Thymus (tissue), 11 donors: ENCODE measurements at regions not wholly inside any gene's neighbourhood (a gene's known extent, or its start where the extent isn't known, plus 50 kb on each side); places are given as distances from the start of the nearest gene placed in this dataset.

Experiments
- DNase-seq, 9 donors: peaks; one replicate each; pipeline ENCODE4 v3.0.0-alpha.2; 2013; ENCODE audit warnings: low spot score in 9 of 9, low read depth in 6 of 9, missing footprints in 1 of 9
- H3K27ac ChIP-seq, 2 donors: one replicate each; pipeline ENCODE4 v1.5.1; 2013; ENCODE audit warnings: control low read depth in 1 of 2, low read depth in 1 of 2, low read length in 1 of 2, mild to moderate bottlenecking in 1 of 2, moderate library complexity in 1 of 2
- H3K27me3 ChIP-seq, 2 donors: one replicate each; pipeline ENCODE4 v1.5.1; 2013; ENCODE audit warnings: low read length in 1 of 2; ENCODE audit not compliant: control insufficient read depth in 2 of 2, insufficient read depth in 1 of 2
- H3K36me3 ChIP-seq, 2 donors: one replicate each; pipeline ENCODE4 v1.5.1; 2013; ENCODE audit warnings: low read length in 1 of 2, mild to moderate bottlenecking in 1 of 2, moderate library complexity in 1 of 2; ENCODE audit not compliant: control insufficient read depth in 2 of 2, insufficient read depth in 2 of 2
- H3K4me1 ChIP-seq, 2 donors: one replicate each; pipeline ENCODE4 v1.5.1; 2013; ENCODE audit warnings: low read length in 2 of 2; ENCODE audit not compliant: control insufficient read depth in 2 of 2, insufficient read depth in 2 of 2
- H3K4me3 ChIP-seq, 2 donors: one replicate each; pipeline ENCODE4 v1.5.1; 2013; ENCODE audit warnings: low read length in 2 of 2, control low read depth in 1 of 2, mild to moderate bottlenecking in 1 of 2
- H3K9me3 ChIP-seq, 2 donors: one replicate each; pipeline ENCODE4 v1.5.1; 2013; ENCODE audit warnings: low read length in 1 of 2, mild to moderate bottlenecking in 1 of 2; ENCODE audit not compliant: control insufficient read depth in 2 of 2, insufficient read depth in 1 of 2
- WGBS: extraction: QIAGEN DNeasy Blood & Tissue Kit; methylation state at CpG from one replicate; pipeline ENCODE4 v1.1.7; 2013; 5-methylcytosine and 5-hydroxymethylcytosine counted together
- donor health status: healthy.

GRCh38 chr16:50457979-50458491, 89.2 kb upstream of the BRD7 start:
- WGBS = 91% methylated on average over 5 of the region's 5 CpGs
- no peaks in the 10 kb centered on the region for H3K4me1 ChIP-seq
- no peaks in the 10 kb centered on the region for H3K36me3 ChIP-seq
- no peaks in the 10 kb centered on the region for H3K9me3 ChIP-seq
- no peak for DNase-seq
- H3K27ac ChIP-seq = no peak overlapping the region
- peaks cover 0 to 26% of the 10 kb centered on the region in 2 donors for H3K27me3 ChIP-seq
- no peak overlapping the region for H3K4me3 ChIP-seq

GRCh38 chr16:50457423-50457822, 88.6 kb upstream of the BRD7 start:
- no peak overlapping the region for H3K27ac ChIP-seq
- H3K27me3 ChIP-seq = peaks cover 0 to 26% of the 10 kb centered on the region in 2 donors
- H3K4me1 ChIP-seq = no peaks in the 10 kb centered on the region
- H3K9me3 ChIP-seq = no peaks in the 10 kb centered on the region
- no peaks in the 10 kb centered on the region for H3K36me3 ChIP-seq
- DNase-seq = no peak
- 33% methylated on average over 4 of the region's 4 CpGs for WGBS
- H3K4me3 ChIP-seq = no peak overlapping the region

DNA sequence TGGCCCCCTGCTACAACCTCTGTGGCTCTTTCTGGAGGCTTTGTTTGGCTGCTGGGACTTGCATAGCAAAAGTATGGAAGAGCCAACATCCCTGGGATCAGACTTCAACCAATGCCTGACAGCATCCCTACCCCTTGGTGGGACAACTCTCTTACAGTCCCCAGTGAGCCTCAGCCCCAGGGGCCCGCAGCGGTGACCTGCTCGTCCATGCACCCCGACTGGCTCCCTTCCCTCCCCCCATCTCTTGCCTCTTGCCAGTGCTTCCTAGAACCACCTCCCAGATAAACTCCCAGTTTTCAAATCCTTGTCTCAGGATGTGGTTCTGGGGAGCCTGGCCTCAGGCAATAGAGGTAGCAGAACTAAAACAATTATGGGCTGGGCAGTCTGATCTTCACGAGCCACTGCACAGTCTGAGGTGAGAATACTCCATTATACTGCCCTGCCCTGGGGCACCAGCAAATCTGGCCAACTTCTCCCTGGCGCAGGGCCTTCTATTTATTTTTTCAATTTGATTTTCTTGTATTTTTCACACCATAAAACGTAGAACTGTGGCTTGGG, 86.6 kb upstream of the BRD7 start:
- Histone ChIP-seq H3K4me1 (no peaks in the 10 kb centered on the region), H3K9me3 (no peaks in the 10 kb centered on the region), H3K27me3 (peaks cover 2 to 23% of the 10 kb centered on the region in 2 donors), H3K27ac (no peak overlapping the region), H3K36me3 (no peaks in the 10 kb centered on the region), H3K4me3 (no peak overlapping the region)
- WGBS = 93% methylated on average over 7 of the region's 7 CpGs
- no peak for DNase-seq

GRCh38 chr16:50453446-50453845, 84.7 kb upstream of the BRD7 start:
- WGBS = 97% methylated on average over 7 of the region's 7 CpGs
- no peak overlapping the region for H3K4me3 ChIP-seq
- DNase-seq = no peak

GRCh38 chr16:50451951-50452508, 83.2 kb upstream of the BRD7 start:
- Histone ChIP-seq H3K27ac (no peak overlapping the region), H3K9me3 (no peaks in the 10 kb centered on the region), H3K27me3 (peaks cover 2 to 15% of the 10 kb centered on the region in 2 donors), H3K4me1 (no peaks in the 10 kb centered on the region), H3K36me3 (no peaks in the 10 kb centered on the region), H3K4me3 (no peak overlapping the region)
- WGBS = 95% methylated on average over 7 of the region's 7 CpGs
- no peak for DNase-seq

More at GRCh38 chr16:50453446-50453845, 84.7 kb upstream of the BRD7 start:
- H3K9me3 ChIP-seq = no peaks in the 10 kb centered on the region
- H3K27ac ChIP-seq = no peak overlapping the region
- no peaks in the 10 kb centered on the region for H3K36me3 ChIP-seq
- H3K27me3 ChIP-seq = peaks cover 2 to 18% of the 10 kb centered on the region in 2 donors
- H3K4me1 ChIP-seq = no peaks in the 10 kb centered on the region

- Histone ChIP-seq H3K27me3 (peaks cover 2 to 16% of the 10 kb centered on the region in 2 donors), H3K4me3 (no peak overlapping the region), H3K36me3 (no peaks in the 10 kb centered on the region), H3K27ac (no peak overlapping the region), H3K4me1 (no peaks in the 10 kb centered on the region), H3K9me3 (no peaks in the 10 kb centered on the region)
- 97% methylated on average over 4 of the region's 4 CpGs for WGBS
- no peak for DNase-seq
Observed at GRCh38 chr16:50450957-50451356, 82.2 kb upstream of the BRD7 start.

DNA sequence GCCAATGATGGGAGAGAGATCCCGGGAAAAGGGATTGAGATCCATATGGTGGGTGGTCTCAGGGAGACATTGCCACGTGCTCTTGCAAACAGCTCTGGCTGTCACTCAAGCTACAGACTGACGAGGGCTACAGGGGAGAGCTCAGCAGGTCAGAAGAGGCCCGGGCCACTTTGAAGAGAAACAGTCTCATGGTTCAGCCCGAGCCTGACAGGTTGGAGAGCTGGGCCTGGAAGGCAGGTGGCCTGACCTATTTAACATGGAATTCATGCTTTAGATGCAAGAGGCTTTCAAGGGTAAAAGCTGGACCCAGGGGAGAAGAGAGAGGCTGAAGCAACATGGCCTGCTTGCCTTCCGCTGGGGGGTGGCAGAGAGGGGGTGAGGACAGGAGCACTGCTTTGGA, 81.0 kb upstream of the BRD7 start:
- H3K36me3 ChIP-seq = no peaks in the 10 kb centered on the region
- no peaks in the 10 kb centered on the region for H3K9me3 ChIP-seq
- no peak for DNase-seq
- H3K4me3 ChIP-seq = no peak overlapping the region
- H3K4me1 ChIP-seq = no peaks in the 10 kb centered on the region
- 88% methylated on average over 6 of the region's 6 CpGs for WGBS
- H3K27ac ChIP-seq = no peak overlapping the region
- peaks cover 2 to 13% of the 10 kb centered on the region in 2 donors for H3K27me3 ChIP-seq

- DNase-seq = no peak
- Histone ChIP-seq H3K36me3 (no peaks in the 10 kb centered on the region), H3K27me3 (peaks cover 2 to 13% of the 10 kb centered on the region in 2 donors), H3K27ac (no peak overlapping the region), H3K9me3 (no peaks in the 10 kb centered on the region), H3K4me1 (no peaks in the 10 kb centered on the region), H3K4me3 (no peak overlapping the region)
- 92% methylated on average over 10 of the region's 10 CpGs for WGBS
Observed at GRCh38 chr16:50448981-50449380, 80.2 kb upstream of the BRD7 start.

- no peak overlapping the region for H3K4me3 ChIP-seq
- no peaks in the 10 kb centered on the region for H3K36me3 ChIP-seq
- H3K9me3 ChIP-seq = no peaks in the 10 kb centered on the region
- H3K27ac ChIP-seq = no peak overlapping the region
- H3K27me3 ChIP-seq = peaks cover 2 to 13% of the 10 kb centered on the region in 2 donors
- no peak for DNase-seq
- WGBS = 92% methylated on average over 8 of the region's 8 CpGs
- H3K4me1 ChIP-seq = no peaks in the 10 kb centered on the region
Observed at GRCh38 chr16:50448522-50448921, 79.7 kb upstream of the BRD7 start.
